ENCODE measurements at regions not wholly inside any gene's neighbourhood (a gene's known extent, or its start where the extent isn't known, plus 50 kb on each side); places are given as distances from the start of the nearest gene placed in this dataset.
"Not testable (repeated sequence)": the region's sequence is repeated elsewhere in the genome, so short reads cannot be mapped to it uniquely, and the experiment has no call there.

DNA sequence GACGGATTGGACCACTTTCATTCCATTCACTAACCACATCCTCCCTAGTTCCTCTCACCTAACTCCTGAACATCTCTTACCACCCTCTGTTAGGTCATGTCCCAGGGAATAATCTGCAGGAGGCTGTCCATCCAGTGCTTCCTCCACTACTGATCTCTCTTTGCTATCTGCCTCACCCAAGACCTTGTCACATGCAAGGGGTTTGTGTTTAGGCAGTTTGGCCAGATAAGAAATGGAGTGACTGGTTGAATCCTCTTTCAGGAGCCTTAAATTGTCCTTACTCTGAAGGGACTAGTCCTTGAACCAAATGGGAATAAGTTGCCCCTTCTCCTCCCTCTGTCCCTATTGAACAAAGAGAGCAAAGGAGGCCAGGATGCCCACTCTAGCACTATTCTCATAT lies 249.2 kb upstream of the BTG1 start:
- H3K9me3 ChIP-seq (ENCODE audit: low read length) = no peaks in the 10 kb centered on the region
- H3F3A ChIP-seq (ENCODE audit: low read length, unreplicated experiment) = no peaks in the 10 kb centered on the region
- no peaks in the 10 kb centered on the region for H3K9me2 ChIP-seq (replicated peaks; ENCODE audit: low read length)
- no peak for DNase-seq
- no peak overlapping the region for H3K9ac ChIP-seq (ENCODE audit: low read length)
- H4K20me1 ChIP-seq (ENCODE audit: low read length) = no peaks in the 10 kb centered on the region
- H3K4me1 ChIP-seq (ENCODE audit: insufficient read depth, low read length) = peaks cover 14% of the 10 kb centered on the region
- H3K36me3 ChIP-seq (ENCODE audit: low read depth, low read length) = no peaks in the 10 kb centered on the region; the same call in 1 of the 2 replicates
- no peak overlapping the region for H2AFZ ChIP-seq (ENCODE audit: low read length)
- no peak overlapping the region for H3K27ac ChIP-seq (ENCODE audit: low read length)
- POLR2A ChIA-PET (ENCODE audit: unreplicated experiment) = no interaction called here
- no peak for ATAC-seq
- intact Hi-C loops (cut with micrococcal nuclease) = no loop called here
- BruUV-seq (replicated peaks) = no TSS peak
- H3K4me3 ChIP-seq (ENCODE audit: low read length) = no peak overlapping the region
- CTCF ChIA-PET = no interaction called here
- no peak overlapping the region for H3K4me2 ChIP-seq (ENCODE audit: low read length)
- TF ChIP-seq EZH2phosphoT487 (IDR thresholded peaks at IDR 0.05; ENCODE audit: borderline replicate concordance, low read length) (no peak), EZH2 (IDR thresholded peaks at IDR 0.05; ENCODE audit: low read length, unreplicated experiment) (no peak)
- TF ChIP-seq, protein P1, sequence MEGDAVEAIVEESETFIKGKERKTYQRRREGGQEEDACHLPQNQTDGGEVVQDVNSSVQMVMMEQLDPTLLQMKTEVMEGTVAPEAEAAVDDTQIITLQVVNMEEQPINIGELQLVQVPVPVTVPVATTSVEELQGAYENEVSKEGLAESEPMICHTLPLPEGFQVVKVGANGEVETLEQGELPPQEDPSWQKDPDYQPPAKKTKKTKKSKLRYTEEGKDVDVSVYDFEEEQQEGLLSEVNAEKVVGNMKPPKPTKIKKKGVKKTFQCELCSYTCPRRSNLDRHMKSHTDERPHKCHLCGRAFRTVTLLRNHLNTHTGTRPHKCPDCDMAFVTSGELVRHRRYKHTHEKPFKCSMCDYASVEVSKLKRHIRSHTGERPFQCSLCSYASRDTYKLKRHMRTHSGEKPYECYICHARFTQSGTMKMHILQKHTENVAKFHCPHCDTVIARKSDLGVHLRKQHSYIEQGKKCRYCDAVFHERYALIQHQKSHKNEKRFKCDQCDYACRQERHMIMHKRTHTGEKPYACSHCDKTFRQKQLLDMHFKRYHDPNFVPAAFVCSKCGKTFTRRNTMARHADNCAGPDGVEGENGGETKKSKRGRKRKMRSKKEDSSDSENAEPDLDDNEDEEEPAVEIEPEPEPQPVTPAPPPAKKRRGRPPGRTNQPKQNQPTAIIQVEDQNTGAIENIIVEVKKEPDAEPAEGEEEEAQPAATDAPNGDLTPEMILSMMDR (conservative IDR thresholded peaks at IDR 0.05; ENCODE audit: low read depth, low read length) = no peak
- H3K79me2 ChIP-seq (ENCODE audit: low read length) = no peaks in the 10 kb centered on the region
- H3K27me3 ChIP-seq (ENCODE audit: low read length) = no peaks in the 10 kb centered on the region

DNA sequence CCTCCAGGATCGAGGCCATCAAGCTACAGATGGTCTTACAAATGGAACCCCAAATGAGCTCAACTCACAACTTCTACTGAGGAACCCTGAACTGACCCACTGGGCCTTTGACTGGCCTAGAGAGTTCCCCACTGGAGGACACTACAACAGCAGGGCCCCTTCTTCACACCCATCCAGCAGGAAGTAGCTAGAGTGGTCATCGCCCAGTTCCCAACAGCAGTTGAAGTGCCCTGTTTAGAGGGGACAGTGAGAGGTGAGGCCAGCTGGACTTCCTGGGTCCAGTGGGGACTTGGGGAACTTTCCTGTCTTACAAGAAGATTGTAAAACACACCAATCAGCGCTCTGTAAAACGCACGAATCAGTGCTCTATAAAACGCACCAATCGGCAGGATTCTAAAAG lies 247.9 kb upstream of the BTG1 start:
- Histone ChIP-seq H3K4me3 (ENCODE audit: low read length) (no peak overlapping the region), H3K79me2 (ENCODE audit: low read length) (no peaks in the 10 kb centered on the region), H3F3A (ENCODE audit: low read length, unreplicated experiment) (no peaks in the 10 kb centered on the region), H3K9me2 (replicated peaks; ENCODE audit: low read length) (no peaks in the 10 kb centered on the region), H3K4me1 (ENCODE audit: insufficient read depth, low read length) (peaks cover 14% of the 10 kb centered on the region), H2AFZ (ENCODE audit: low read length) (no peak overlapping the region), H3K36me3 (ENCODE audit: low read depth, low read length) (no peaks in the 10 kb centered on the region; the same call in 1 of the 2 replicates), H3K9ac (ENCODE audit: low read length) (no peak overlapping the region), H3K27ac (ENCODE audit: low read length) (no peak overlapping the region), H3K9me3 (ENCODE audit: low read length) (no peaks in the 10 kb centered on the region), H4K20me1 (ENCODE audit: low read length) (no peaks in the 10 kb centered on the region), H3K27me3 (ENCODE audit: low read length) (no peaks in the 10 kb centered on the region), H3K4me2 (ENCODE audit: low read length) (no peak overlapping the region)
- BruUV-seq (replicated peaks) = no TSS peak
- CTCF ChIA-PET = no interaction called here
- POLR2A ChIA-PET (ENCODE audit: unreplicated experiment) = no interaction called here
- TF ChIP-seq, protein P1 (conservative IDR thresholded peaks at IDR 0.05; ENCODE audit: low read depth, low read length) = no peak
- TF ChIP-seq EZH2 (IDR thresholded peaks at IDR 0.05; ENCODE audit: low read length, unreplicated experiment) (no peak), EZH2phosphoT487 (IDR thresholded peaks at IDR 0.05; ENCODE audit: borderline replicate concordance, low read length) (no peak)
- no peak for ATAC-seq
- DNase-seq = no peak
- intact Hi-C loops (cut with micrococcal nuclease) = no loop called here

DNA sequence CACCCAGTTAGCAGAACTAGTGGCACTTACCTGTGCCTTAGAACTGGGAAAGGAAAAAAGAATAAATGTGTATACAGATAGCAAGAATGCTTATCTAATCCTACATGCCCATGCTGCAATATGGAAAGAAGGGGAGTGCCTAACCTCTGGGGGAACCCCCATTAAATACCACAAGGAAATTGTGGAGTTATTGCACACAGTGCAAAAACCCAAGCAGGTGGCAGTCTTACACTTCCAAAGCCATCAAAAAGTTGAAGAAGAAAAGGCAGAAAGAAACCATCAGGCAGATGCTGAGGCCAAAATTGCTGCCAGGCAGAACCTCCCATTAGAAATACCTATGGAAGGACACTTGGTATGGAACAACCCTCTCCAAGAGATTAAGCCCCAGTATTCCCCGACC lies 246.1 kb upstream of the BTG1 start:
- BruUV-seq (replicated peaks); H3F3A ChIP-seq (ENCODE audit: low read length, unreplicated experiment); H3K4me1 ChIP-seq (ENCODE audit: insufficient read depth, low read length); intact Hi-C loops (cut with micrococcal nuclease); POLR2A ChIA-PET (ENCODE audit: unreplicated experiment); ATAC-seq; H3K9me3 ChIP-seq (ENCODE audit: low read length); H3K36me3 ChIP-seq (ENCODE audit: low read depth, low read length); H3K27ac ChIP-seq (ENCODE audit: low read length); H3K79me2 ChIP-seq (ENCODE audit: low read length); H3K9ac ChIP-seq (ENCODE audit: low read length); H2AFZ ChIP-seq (ENCODE audit: low read length); H4K20me1 ChIP-seq (ENCODE audit: low read length); H3K27me3 ChIP-seq (ENCODE audit: low read length); CTCF ChIA-PET; H3K4me2 ChIP-seq (ENCODE audit: low read length); H3K9me2 ChIP-seq (replicated peaks; ENCODE audit: low read length); DNase-seq; H3K4me3 ChIP-seq (ENCODE audit: low read length): not testable (repeated sequence)
